Activated T-helper 17 cell treated with anti-CD3 and anti-CD28 coated beads, Interleukin-2, amount 50 U/mL, for 72 hours (primary cell): ENCODE measurements at regions not wholly inside any gene's neighbourhood (a gene's known extent, or its start where the extent isn't known, plus 50 kb on each side); places are given as distances from the start of the nearest gene placed in this dataset.
A peak's percentile ranks its signal among the peaks of the same experiment; 100 is the strongest.

Experiments
- ATAC-seq: fragments of 150-1000 bp; cut with Tn5 transposase; replicated peaks from 2 replicates; pipeline ENCODE4 v1.10.0; 2021; ENCODE audit warnings: mild to moderate bottlenecking, moderate library complexity
- H3K27ac Mint-ChIP-seq: one replicate; pipeline ENCODE4 v1.8.0; 2022; ENCODE audit warnings: mixed read lengths
- H3K27me3 Mint-ChIP-seq: one replicate; pipeline ENCODE4 v1.8.0; 2022; ENCODE audit warnings: mixed read lengths
- H3K36me3 Mint-ChIP-seq: one replicate; pipeline ENCODE4 v1.8.0; 2022; ENCODE audit warnings: low read depth, mild to moderate bottlenecking, mixed read lengths
- H3K4me1 Mint-ChIP-seq: one replicate; pipeline ENCODE4 v1.8.0; 2022; ENCODE audit warnings: mixed read lengths
- H3K4me3 Mint-ChIP-seq: one replicate; pipeline ENCODE4 v1.8.0; 2022; ENCODE audit warnings: mild to moderate bottlenecking, mixed read lengths
- H3K9me3 Mint-ChIP-seq: one replicate; pipeline ENCODE4 v1.8.0; 2022; ENCODE audit warnings: mixed read lengths

- Mint-ChIP-seq H3K27ac (no peak overlapping the region), H3K4me3 (no peak overlapping the region), H3K4me1 (no peaks in the 10 kb centered on the region), H3K9me3 (no peaks in the 10 kb centered on the region), H3K27me3 (no peaks in the 10 kb centered on the region), H3K36me3 (no peaks in the 10 kb centered on the region)
- ATAC-seq = no peak
These were observed 102.3 kb upstream of the DKK2 start for GRCh38 chr4:107138433-107138832.

- no peak overlapping the region for H3K4me3 Mint-ChIP-seq
- no peaks in the 10 kb centered on the region for H3K9me3 Mint-ChIP-seq
- H3K27me3 Mint-ChIP-seq = peaks cover 5% of the 10 kb centered on the region
- H3K4me1 Mint-ChIP-seq = no peaks in the 10 kb centered on the region
- ATAC-seq = peak; percentile 75
- H3K36me3 Mint-ChIP-seq = no peaks in the 10 kb centered on the region
- H3K27ac Mint-ChIP-seq = no peak overlapping the region
These were observed 98.0 kb upstream of the DKK2 start for GRCh38 chr4:107133965-107134653.

GRCh38 chr4:107131295-107131694, 95.2 kb upstream of the DKK2 start:
- no peaks in the 10 kb centered on the region for H3K9me3 Mint-ChIP-seq
- H3K4me1 Mint-ChIP-seq = no peaks in the 10 kb centered on the region
- H3K4me3 Mint-ChIP-seq = no peak overlapping the region
- no peak for ATAC-seq
- H3K27me3 Mint-ChIP-seq = peaks cover 5% of the 10 kb centered on the region
- no peak overlapping the region for H3K27ac Mint-ChIP-seq
- H3K36me3 Mint-ChIP-seq = no peaks in the 10 kb centered on the region

GRCh38 chr4:107130157-107130556, 94.0 kb upstream of the DKK2 start:
- H3K4me3 Mint-ChIP-seq = no peak overlapping the region
- ATAC-seq = no peak
- peaks cover 5% of the 10 kb centered on the region for H3K27me3 Mint-ChIP-seq

GRCh38 chr4:107129611-107130010, 93.5 kb upstream of the DKK2 start:
- H3K27me3 Mint-ChIP-seq = peaks cover 5% of the 10 kb centered on the region
- no peak overlapping the region for H3K27ac Mint-ChIP-seq
- H3K4me1 Mint-ChIP-seq = no peaks in the 10 kb centered on the region
- no peaks in the 10 kb centered on the region for H3K36me3 Mint-ChIP-seq
- no peaks in the 10 kb centered on the region for H3K9me3 Mint-ChIP-seq
- no peak overlapping the region for H3K4me3 Mint-ChIP-seq
- ATAC-seq = no peak

More at GRCh38 chr4:107130157-107130556, 94.0 kb upstream of the DKK2 start:
- no peak overlapping the region for H3K27ac Mint-ChIP-seq
- H3K4me1 Mint-ChIP-seq = no peaks in the 10 kb centered on the region
- no peaks in the 10 kb centered on the region for H3K36me3 Mint-ChIP-seq
- H3K9me3 Mint-ChIP-seq = no peaks in the 10 kb centered on the region

GRCh38 chr4:107129076-107129475, 93.0 kb upstream of the DKK2 start:
- Mint-ChIP-seq H3K27me3 (peaks cover 5% of the 10 kb centered on the region), H3K9me3 (no peaks in the 10 kb centered on the region), H3K27ac (no peak overlapping the region), H3K4me1 (no peaks in the 10 kb centered on the region), H3K4me3 (no peak overlapping the region), H3K36me3 (no peaks in the 10 kb centered on the region)
- no peak for ATAC-seq

GRCh38 chr4:107128116-107128515, 92.0 kb upstream of the DKK2 start:
- H3K36me3 Mint-ChIP-seq = no peaks in the 10 kb centered on the region

GRCh38 chr4:107125496-107125895, 89.4 kb upstream of the DKK2 start:
- no peak overlapping the region for H3K4me3 Mint-ChIP-seq
- H3K4me1 Mint-ChIP-seq = no peaks in the 10 kb centered on the region
- ATAC-seq = no peak
- no peaks in the 10 kb centered on the region for H3K36me3 Mint-ChIP-seq
- no peak overlapping the region for H3K27ac Mint-ChIP-seq
- H3K9me3 Mint-ChIP-seq = no peaks in the 10 kb centered on the region
- peaks cover 5% of the 10 kb centered on the region for H3K27me3 Mint-ChIP-seq

More at GRCh38 chr4:107128116-107128515, 92.0 kb upstream of the DKK2 start:
- no peaks in the 10 kb centered on the region for H3K4me1 Mint-ChIP-seq
- no peak overlapping the region for H3K27ac Mint-ChIP-seq
- peaks cover 5% of the 10 kb centered on the region for H3K27me3 Mint-ChIP-seq
- no peak overlapping the region for H3K4me3 Mint-ChIP-seq
- no peaks in the 10 kb centered on the region for H3K9me3 Mint-ChIP-seq
- ATAC-seq = no peak

- H3K27me3 Mint-ChIP-seq = no peaks in the 10 kb centered on the region
- no peak overlapping the region for H3K4me3 Mint-ChIP-seq
- H3K9me3 Mint-ChIP-seq = no peaks in the 10 kb centered on the region
- H3K27ac Mint-ChIP-seq = no peak overlapping the region
- no peaks in the 10 kb centered on the region for H3K4me1 Mint-ChIP-seq
- ATAC-seq = no peak
- no peaks in the 10 kb centered on the region for H3K36me3 Mint-ChIP-seq
These were observed 86.6 kb upstream of the DKK2 start for GRCh38 chr4:107122736-107123135.

GRCh38 chr4:107120661-107121060, 84.5 kb upstream of the DKK2 start:
- no peaks in the 10 kb centered on the region for H3K27me3 Mint-ChIP-seq

GRCh38 chr4:107117726-107118125, 81.6 kb upstream of the DKK2 start:
- no peak overlapping the region for H3K27ac Mint-ChIP-seq
- H3K9me3 Mint-ChIP-seq = no peaks in the 10 kb centered on the region

More at GRCh38 chr4:107120661-107121060, 84.5 kb upstream of the DKK2 start:
- Mint-ChIP-seq H3K36me3 (no peaks in the 10 kb centered on the region), H3K4me3 (no peak overlapping the region), H3K4me1 (no peaks in the 10 kb centered on the region), H3K27ac (no peak overlapping the region), H3K9me3 (no peaks in the 10 kb centered on the region)
- no peak for ATAC-seq

GRCh38 chr4:107115185-107115847, 79.2 kb upstream of the DKK2 start:
- Mint-ChIP-seq H3K27ac (no peak overlapping the region), H3K36me3 (no peaks in the 10 kb centered on the region), H3K9me3 (no peaks in the 10 kb centered on the region), H3K4me1 (no peaks in the 10 kb centered on the region), H3K27me3 (no peaks in the 10 kb centered on the region), H3K4me3 (no peak overlapping the region)
- no peak for ATAC-seq

More at GRCh38 chr4:107117726-107118125, 81.6 kb upstream of the DKK2 start:
- Mint-ChIP-seq H3K4me3 (no peak overlapping the region), H3K4me1 (no peaks in the 10 kb centered on the region), H3K36me3 (no peaks in the 10 kb centered on the region), H3K27me3 (no peaks in the 10 kb centered on the region)
- ATAC-seq = no peak

- no peak overlapping the region for H3K27ac Mint-ChIP-seq
- H3K27me3 Mint-ChIP-seq = no peaks in the 10 kb centered on the region
- no peaks in the 10 kb centered on the region for H3K36me3 Mint-ChIP-seq
- no peak overlapping the region for H3K4me3 Mint-ChIP-seq
- no peaks in the 10 kb centered on the region for H3K9me3 Mint-ChIP-seq
- no peaks in the 10 kb centered on the region for H3K4me1 Mint-ChIP-seq
- ATAC-seq = no peak
These were observed 77.9 kb upstream of the DKK2 start for GRCh38 chr4:107114059-107114458.

GRCh38 chr4:107098401-107098800, 62.3 kb upstream of the DKK2 start:
- Mint-ChIP-seq H3K4me1 (no peaks in the 10 kb centered on the region), H3K36me3 (no peaks in the 10 kb centered on the region), H3K9me3 (no peaks in the 10 kb centered on the region), H3K27me3 (no peaks in the 10 kb centered on the region), H3K27ac (no peak overlapping the region), H3K4me3 (no peak overlapping the region)
- ATAC-seq = no peak

GRCh38 chr4:107094976-107095375, 58.9 kb upstream of the DKK2 start:
- Mint-ChIP-seq H3K36me3 (no peaks in the 10 kb centered on the region), H3K27ac (no peak overlapping the region), H3K4me1 (no peaks in the 10 kb centered on the region), H3K9me3 (no peaks in the 10 kb centered on the region), H3K27me3 (no peaks in the 10 kb centered on the region), H3K4me3 (no peak overlapping the region)
- no peak for ATAC-seq
